Kidney epithelial cell (primary cell): ENCODE measurements at regions not wholly inside any gene's neighbourhood (a gene's known extent, or its start where the extent isn't known, plus 50 kb on each side); places are given as distances from the start of the nearest gene placed in this dataset.
A peak's percentile ranks its signal among the peaks of the same experiment; 100 is the strongest.

Source experiments
- DNase-seq: peaks from one replicate; pipeline ENCODE4 v3.0.0-alpha.2; 2010; ENCODE audit warnings: low read depth
- H3K27me3 ChIP-seq: 2 replicates; pipeline ENCODE4 v1.6.0; 2011; ENCODE audit warnings: low read length; ENCODE audit not compliant: control insufficient read depth, insufficient read depth
- H3K36me3 ChIP-seq: 2 replicates; pipeline ENCODE4 v1.5.1; 2011; ENCODE audit warnings: low read length; ENCODE audit not compliant: control insufficient read depth, insufficient read depth
- H3K4me3 ChIP-seq: 2 replicates; pipeline ENCODE4 v1.5.1; 2011; ENCODE audit warnings: low read depth, mild to moderate bottlenecking, control low read depth, low read length
- CTCF ChIP-seq: IDR thresholded peaks from 2 replicates; pipeline ENCODE4 v1.5.1; 2011; ENCODE audit warnings: mild to moderate bottlenecking, moderate library complexity, low read length, control low read depth, inconsistent platforms; ENCODE audit not compliant: insufficient read depth, poor library complexity, severe bottlenecking

DNA sequence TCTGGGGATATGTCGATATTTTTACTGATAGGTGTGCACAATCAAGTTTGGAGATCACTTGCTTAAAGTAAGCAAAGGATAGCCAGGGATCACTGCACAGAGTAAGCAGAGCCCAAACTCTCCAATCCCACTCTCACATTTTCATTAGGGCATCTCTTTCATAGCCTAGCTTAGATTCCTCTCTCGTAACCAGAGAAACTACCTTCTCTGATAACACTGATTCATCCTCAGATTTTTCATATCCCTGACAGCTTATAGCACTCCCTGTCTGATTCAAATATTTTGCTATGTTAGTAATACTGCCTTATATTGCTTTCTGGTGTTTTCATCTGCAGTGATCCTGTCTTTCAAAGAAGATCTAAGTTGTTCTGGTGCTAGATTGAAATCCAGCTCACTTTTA, 123.7 kb downstream of the CBLL2 start:
- Histone ChIP-seq H3K4me3 (no peak overlapping the region), H3K36me3 (no peaks in the 10 kb centered on the region), H3K27me3 (no peaks in the 10 kb centered on the region)
- no peak for DNase-seq
- no peak for TF ChIP-seq CTCF

DNA sequence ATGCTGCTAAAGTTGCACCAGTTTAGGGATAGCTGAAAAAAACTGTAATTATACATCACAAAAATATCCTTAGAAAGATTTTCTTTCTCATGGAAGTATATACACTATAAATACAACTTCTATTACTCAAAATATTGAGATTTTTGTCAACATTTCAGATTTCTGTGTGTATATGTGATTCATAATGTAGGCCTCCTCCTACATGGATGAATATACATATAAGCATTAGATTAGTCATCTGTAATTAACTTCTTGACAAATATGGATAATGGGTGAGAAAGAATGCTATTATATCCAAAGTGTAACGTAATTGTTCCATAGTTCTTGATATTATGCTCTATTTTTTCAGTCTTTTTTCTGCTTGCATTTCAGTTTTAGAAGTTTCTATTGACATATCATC, 124.9 kb downstream of the CBLL2 start:
- H3K36me3 ChIP-seq: no peaks in the 10 kb centered on the region
- no peak for TF ChIP-seq CTCF
- H3K27me3 ChIP-seq: no peaks in the 10 kb centered on the region
- no peak for DNase-seq
- no peak overlapping the region for H3K4me3 ChIP-seq

GRCh38 chrX:22399437-22400192, 126.9 kb downstream of the CBLL2 start:
- Histone ChIP-seq H3K4me3 (no peak overlapping the region), H3K27me3 (no peaks in the 10 kb centered on the region), H3K36me3 (no peaks in the 10 kb centered on the region)
- peak; percentile 10 for DNase-seq
- TF ChIP-seq CTCF: no peak

- Histone ChIP-seq H3K4me3 (no peak overlapping the region), H3K36me3 (no peaks in the 10 kb centered on the region), H3K27me3 (no peaks in the 10 kb centered on the region)
- TF ChIP-seq CTCF: no peak
- no peak for DNase-seq
These were observed 131.6 kb downstream of the CBLL2 start for GRCh38 chrX:22404297-22404696.

GRCh38 chrX:22406201-22406737, 133.6 kb downstream of the CBLL2 start:
- TF ChIP-seq CTCF: no peak
- no peak overlapping the region for H3K4me3 ChIP-seq
- no peaks in the 10 kb centered on the region for H3K27me3 ChIP-seq
- DNase-seq: no peak
- no peaks in the 10 kb centered on the region for H3K36me3 ChIP-seq

GRCh38 chrX:22409418-22409817, 136.7 kb downstream of the CBLL2 start:
- DNase-seq: no peak
- H3K36me3 ChIP-seq: no peaks in the 10 kb centered on the region
- H3K4me3 ChIP-seq: no peak overlapping the region
- H3K27me3 ChIP-seq: no peaks in the 10 kb centered on the region
- no peak for TF ChIP-seq CTCF
